K562 (cell line): ENCODE measurements at regions not wholly inside any gene's neighbourhood (a gene's known extent, or its start where the extent isn't known, plus 50 kb on each side); places are given as distances from the start of the nearest gene placed in this dataset.

ENCODE experiments used
- ATAC-seq: fragments of 200-7000 bp; cut with Tn5 transposase; 3 replicates; pipeline ENCODE4 v1.9.1; 2020; ENCODE audit warnings: moderate library complexity
- BruUV-seq: library from RNA; stranded (reverse); fragments of 400-500 nt; replicated peaks from 2 replicates; lab custom pipeline; 2021; lab: Mats Ljungman, UMichigan
- CTCF ChIA-PET: fragments of 300-600 bp; formaldehyde crosslinking; extraction: SDS; loops from one replicate; lab custom pipeline; 2021; ENCODE audit warnings: low intra/inter-chr PET ratio; lab: Yijun Ruan, JAX
- POLR2A ChIA-PET: fragments of 300-600, 350-650 bp; sonication (Branson Sonifier 250); formaldehyde crosslinking; extraction: SDS; loops from one replicate; lab custom pipeline; 2021; ENCODE audit warnings: antibody characterized with exemption, inconsistent platforms; lab: Yijun Ruan, JAX
- DNase-seq, 4 experiments: peaks; one replicate each; pipeline versions ENCODE4 v3.0.0 to v3.0.0-alpha.2; 2011 to 2018; ENCODE audit warnings: low spot score in 3 of 4, mixed read lengths in 3 of 4; ENCODE audit errors: extremely low read depth in 1 of 4
- FAIRE-seq: peaks from 2 replicates; lab custom pipeline; 2011; peaks lifted over from hg19 to GRCh38; lab: Jason Lieb, UNC
- H2AFZ ChIP-seq: 2 replicates; pipeline ENCODE4 v1.6.0; 2011; ENCODE audit warnings: low read depth, low read length, control low read depth, inconsistent platforms
- H3K27ac ChIP-seq: fragments of 200-600 bp; 3 replicates; pipeline ENCODE4 v1.8.0; 2011; ENCODE audit warnings: low read depth, mild to moderate bottlenecking, control low read depth, inconsistent platforms, low read length, moderate library complexity, mixed read lengths; ENCODE audit errors: extremely low read depth
- H3K27me3 ChIP-seq, 2 experiments: fragments of 300-600 bp in 1 of 2; 2 replicates in 1 of 2; 3 replicates in 1 of 2; pipeline versions ENCODE4 v1.6.0 to v1.8.0; 2011; ENCODE audit warnings: inconsistent platforms in 2 of 2, low read length in 2 of 2, mild to moderate bottlenecking in 1 of 2, mixed read lengths in 1 of 2, moderate library complexity in 1 of 2; ENCODE audit not compliant: control insufficient read depth in 2 of 2, insufficient read depth in 2 of 2
- H3K36me3 ChIP-seq: fragments of 300-600 bp; 3 replicates; pipeline ENCODE4 v1.8.0; 2011; ENCODE audit warnings: mild to moderate bottlenecking, low read length, inconsistent platforms; ENCODE audit not compliant: control insufficient read depth, insufficient read depth
- H3K4me1 ChIP-seq, 2 experiments: fragments of 200-600 bp in 1 of 2; replicated peaks in 1 of 2; 2 replicates in 1 of 2; 3 replicates in 1 of 2; pipeline versions ENCODE4 v1.5.1 to v1.8.0; 2011; ENCODE audit warnings: inconsistent platforms in 2 of 2, low read length in 2 of 2, mild to moderate bottlenecking in 1 of 2, mixed read lengths in 1 of 2, moderate library complexity in 1 of 2; ENCODE audit not compliant: control insufficient read depth in 2 of 2, insufficient read depth in 2 of 2
- H3K4me2 ChIP-seq: 2 replicates; pipeline ENCODE4 v1.6.1; 2011; ENCODE audit warnings: low read length, control low read depth, inconsistent platforms, mixed read lengths; ENCODE audit not compliant: insufficient read depth
- H3K4me3 ChIP-seq: fragments of 200-600 bp; sonication (generic), shearing (Covaris generic); 2 replicates; pipeline ENCODE4 v1.5.1; 2016; ENCODE audit warnings: control low read depth, inconsistent platforms
- H3K79me2 ChIP-seq: fragments of 200-600 bp; 3 replicates; pipeline ENCODE4 v1.8.0; 2011; ENCODE audit warnings: low read length, inconsistent platforms; ENCODE audit not compliant: control insufficient read depth, insufficient read depth
- H3K9ac ChIP-seq, 2 experiments: 2 replicates each; pipeline versions ENCODE4 v1.6.0 to v1.6.1; 2011; ENCODE audit warnings: low read depth in 2 of 2, low read length in 2 of 2, control low read depth in 1 of 2, inconsistent platforms in 1 of 2, mild to moderate bottlenecking in 1 of 2, mixed read lengths in 1 of 2; ENCODE audit not compliant: insufficient read depth in 1 of 2
- H3K9me1 ChIP-seq: one replicate; pipeline ENCODE4 v1.6.0; 2011; ENCODE audit warnings: inconsistent platforms, mild to moderate bottlenecking, low read length, moderate library complexity; ENCODE audit not compliant: control insufficient read depth, insufficient read depth
- H3K9me3 ChIP-seq: replicated peaks from 2 replicates; pipeline ENCODE4 v1.5.1; 2011; ENCODE audit warnings: low read depth, low read length, inconsistent platforms; ENCODE audit not compliant: control insufficient read depth, insufficient read depth
- H4K20me1 ChIP-seq: replicated peaks from 2 replicates; pipeline ENCODE4 v1.6.1; 2011; ENCODE audit warnings: low read length, inconsistent platforms, mixed read lengths; ENCODE audit not compliant: control insufficient read depth, insufficient read depth
- CSDE1 ChIP-seq, 2 experiments: fragments of 450-650 bp; IDR thresholded peaks; 2 replicates each; pipeline ENCODE4 v1.6.1; 2016; ENCODE audit warnings: mild to moderate bottlenecking in 1 of 2
- MTF1 ChIP-seq: fragments of 250-450 bp; sonication (Bioruptor Pico); IDR thresholded peaks from 2 replicates; pipeline ENCODE4 v1.9.0; 2021; ENCODE audit warnings: moderate library complexity, mild to moderate bottlenecking, inconsistent platforms, borderline replicate concordance
- ZFP30 ChIP-seq: fragments of 250-450 bp; sonication (Bioruptor Pico); IDR thresholded peaks from 2 replicates; pipeline ENCODE4 v1.8.0; 2022; ENCODE audit warnings: moderate library complexity, mild to moderate bottlenecking, inconsistent platforms, borderline replicate concordance
- ZNF212 ChIP-seq: fragments of 450-650 bp; formaldehyde crosslinking; IDR thresholded peaks from 2 replicates; pipeline ENCODE4 v1.4.0; 2020; ENCODE audit warnings: mild to moderate bottlenecking
- ZNF592 ChIP-seq: fragments of 450-650 bp; IDR thresholded peaks from 2 replicates; pipeline ENCODE4 v1.6.1; 2017; ENCODE audit warnings: antibody characterized with exemption, mild to moderate bottlenecking
- WGBS: fragments of 100-300 bp; shearing (Covaris generic); methylation state at CpG from one replicate; pipeline ENCODE4 v1.1.6; 2016; ENCODE audit warnings: low coverage, mixed read lengths; ENCODE audit not compliant: insufficient coverage; ENCODE audit errors: missing lambda C conversion rate; 5-methylcytosine and 5-hydroxymethylcytosine counted together
- in situ Hi-C: fragments of 300-500 bp; cut with MboI; formaldehyde crosslinking; loops from 4 replicates; pipeline ENCODE4 v1.15.0; 2018; ENCODE audit warnings: inconsistent platforms, mixed read lengths
- intact Hi-C: fragments of 100-400 bp; cut with micrococcal nuclease; formaldehyde crosslinking; loops from 2 replicates; pipeline ENCODE4 v1.14.2; 2022

- Histone ChIP-seq H3K27me3 (no peaks in the 10 kb centered on the region), H3K4me3 (no peak overlapping the region), H3K9ac (no peak overlapping the region), H4K20me1 (no peaks in the 10 kb centered on the region), H3K9me3 (no peaks in the 10 kb centered on the region), H3K36me3 (no peaks in the 10 kb centered on the region), H3K4me1 (no peaks in the 10 kb centered on the region), H2AFZ (no peak overlapping the region), H3K4me2 (no peak overlapping the region), H3K9me1 (no peaks in the 10 kb centered on the region), H3K79me2 (no peaks in the 10 kb centered on the region), H3K27ac (no peak overlapping the region)
- no peak for DNase-seq
- ChIA-PET CTCF (no interaction called here), POLR2A (no interaction called here)
- in situ Hi-C loops (no loop called here), intact Hi-C loops (no loop called here)
- no peak for ATAC-seq
- FAIRE-seq: no peak
- no peak for TF ChIP-seq ZNF212 (CRISPR knock-in tag)
- TF ChIP-seq MTF1 (CRISPR knock-in tag): no peak
- WGBS: 0% methylated on average over 1 of the region's 1 CpG
- no TSS peak for BruUV-seq
Measured at GRCh38 chrX:35561985-35562384, 236.2 kb upstream of the MAGEB16 start.

- H3K4me2 ChIP-seq: no peak overlapping the region
- intact Hi-C loops (no loop called here), in situ Hi-C loops (no loop called here)
- no peak overlapping the region for H3K4me3 ChIP-seq
- H2AFZ ChIP-seq: no peak overlapping the region
- no peaks in the 10 kb centered on the region for H3K9me1 ChIP-seq
- no peak for DNase-seq
- H3K27ac ChIP-seq: no peak overlapping the region
- no peak overlapping the region for H3K9ac ChIP-seq
- CTCF ChIA-PET: no interaction called here
- POLR2A ChIA-PET: no interaction called here
- no peak for TF ChIP-seq CSDE1 (IDR thresholded peaks at IDR 0.05)
- no peak for TF ChIP-seq ZNF592
- no peak for TF ChIP-seq ZFP30 (CRISPR knock-in tag)
- no peak for TF ChIP-seq ZNF212 (CRISPR knock-in tag)
- ATAC-seq: no peak
- WGBS: 0% methylated on average over 3 of the region's 3 CpGs
- no peaks in the 10 kb centered on the region for H3K4me1 ChIP-seq
- no peaks in the 10 kb centered on the region for H3K36me3 ChIP-seq
- H3K79me2 ChIP-seq: no peaks in the 10 kb centered on the region
- H3K27me3 ChIP-seq: no peaks in the 10 kb centered on the region
- no TSS peak for BruUV-seq
- H4K20me1 ChIP-seq: no peaks in the 10 kb centered on the region
- no peaks in the 10 kb centered on the region for H3K9me3 ChIP-seq
- FAIRE-seq: no peak
Measured at GRCh38 chrX:35562395-35562794, 235.7 kb upstream of the MAGEB16 start.
